SK-N-SH treated with all-trans-retinoic acid at 6 μM for 48 hours (cell line): ENCODE measurements at regions not wholly inside any gene's neighbourhood (a gene's known extent, or its start where the extent isn't known, plus 50 kb on each side); places are given as distances from the start of the nearest gene placed in this dataset.

Experiments used
- ARNTL ChIP-seq: fragments of 450-650 bp; formaldehyde crosslinking; IDR thresholded peaks from 2 replicates; pipeline ENCODE4 v1.5.0; 2020; ENCODE audit warnings: low read depth, mild to moderate bottlenecking, moderate library complexity, borderline replicate concordance
- ESRRG ChIP-seq: fragments of 250-450 bp; sonication (Bioruptor Pico); IDR thresholded peaks from 2 replicates; pipeline ENCODE4 v1.6.1; 2021; ENCODE audit warnings: mild to moderate bottlenecking
- OSR1 ChIP-seq: fragments of 250-450 bp; sonication (Bioruptor Pico); IDR thresholded peaks from 2 replicates; pipeline ENCODE4 v1.8.0; 2022; ENCODE audit warnings: moderate library complexity, mild to moderate bottlenecking, inconsistent platforms
- PPARA ChIP-seq: fragments of 250-450 bp; sonication (Bioruptor Pico); IDR thresholded peaks from 2 replicates; pipeline ENCODE4 v1.5.0; 2020; ENCODE audit warnings: mild to moderate bottlenecking, borderline replicate concordance
- ZC3H10 ChIP-seq: fragments of 250-450 bp; sonication (Bioruptor Pico); IDR thresholded peaks from 2 replicates; pipeline ENCODE4 v1.5.1; 2021; ENCODE audit warnings: mild to moderate bottlenecking, moderate library complexity
- ZFP30 ChIP-seq: fragments of 450-650 bp; formaldehyde crosslinking; IDR thresholded peaks from 2 replicates; pipeline ENCODE4 v1.5.0; 2022; ENCODE audit warnings: mild to moderate bottlenecking, moderate library complexity
- TF ChIP-seq, protein P1 (sequence below): fragments of 250-450 bp; sonication (Bioruptor Pico); IDR thresholded peaks from 2 replicates; pipeline ENCODE4 v1.5.1; 2020; ENCODE audit warnings: low read depth, mild to moderate bottlenecking, moderate library complexity
- TF ChIP-seq, protein P2 (sequence below): fragments of 250-450 bp; sonication (Bioruptor Pico); IDR thresholded peaks from 2 replicates; pipeline ENCODE4 v1.8.0; 2020; ENCODE audit warnings: mild to moderate bottlenecking, moderate library complexity, borderline replicate concordance

DNA sequence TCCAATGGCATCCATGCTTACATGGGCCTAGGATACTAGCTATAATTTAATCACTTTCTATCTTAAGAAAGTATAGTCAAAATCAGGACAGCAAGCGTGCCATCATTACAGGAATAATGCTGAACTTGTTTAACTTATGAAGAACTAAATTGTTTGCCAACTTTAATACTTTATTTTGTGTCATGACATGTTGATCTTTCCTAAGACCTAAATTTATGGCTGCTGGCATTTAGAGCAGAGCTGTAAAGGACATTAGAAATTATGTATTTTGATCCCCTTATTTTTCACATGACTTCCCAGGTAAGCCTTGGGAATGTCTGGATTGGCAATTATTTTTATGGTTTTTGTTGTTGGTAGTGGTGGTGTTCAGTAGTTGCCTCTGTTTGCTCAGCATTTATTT, 920.3 kb upstream of the GOT2 start:
- TF ChIP-seq, protein P1, sequence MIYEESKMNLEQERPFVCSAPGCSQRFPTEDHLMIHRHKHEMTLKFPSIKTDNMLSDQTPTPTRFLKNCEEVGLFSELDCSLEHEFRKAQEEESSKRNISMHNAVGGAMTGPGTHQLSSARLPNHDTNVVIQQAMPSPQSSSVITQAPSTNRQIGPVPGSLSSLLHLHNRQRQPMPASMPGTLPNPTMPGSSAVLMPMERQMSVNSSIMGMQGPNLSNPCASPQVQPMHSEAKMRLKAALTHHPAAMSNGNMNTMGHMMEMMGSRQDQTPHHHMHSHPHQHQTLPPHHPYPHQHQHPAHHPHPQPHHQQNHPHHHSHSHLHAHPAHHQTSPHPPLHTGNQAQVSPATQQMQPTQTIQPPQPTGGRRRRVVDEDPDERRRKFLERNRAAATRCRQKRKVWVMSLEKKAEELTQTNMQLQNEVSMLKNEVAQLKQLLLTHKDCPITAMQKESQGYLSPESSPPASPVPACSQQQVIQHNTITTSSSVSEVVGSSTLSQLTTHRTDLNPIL (CRISPR knock-in tag): no peak
- TF ChIP-seq ARNTL (CRISPR knock-in tag): no peak
- TF ChIP-seq OSR1 (CRISPR knock-in tag): no peak
- TF ChIP-seq PPARA (CRISPR knock-in tag): no peak
- no peak for TF ChIP-seq ESRRG (CRISPR knock-in tag)
- TF ChIP-seq ZC3H10 (CRISPR knock-in tag): no peak
- TF ChIP-seq, protein P2, sequence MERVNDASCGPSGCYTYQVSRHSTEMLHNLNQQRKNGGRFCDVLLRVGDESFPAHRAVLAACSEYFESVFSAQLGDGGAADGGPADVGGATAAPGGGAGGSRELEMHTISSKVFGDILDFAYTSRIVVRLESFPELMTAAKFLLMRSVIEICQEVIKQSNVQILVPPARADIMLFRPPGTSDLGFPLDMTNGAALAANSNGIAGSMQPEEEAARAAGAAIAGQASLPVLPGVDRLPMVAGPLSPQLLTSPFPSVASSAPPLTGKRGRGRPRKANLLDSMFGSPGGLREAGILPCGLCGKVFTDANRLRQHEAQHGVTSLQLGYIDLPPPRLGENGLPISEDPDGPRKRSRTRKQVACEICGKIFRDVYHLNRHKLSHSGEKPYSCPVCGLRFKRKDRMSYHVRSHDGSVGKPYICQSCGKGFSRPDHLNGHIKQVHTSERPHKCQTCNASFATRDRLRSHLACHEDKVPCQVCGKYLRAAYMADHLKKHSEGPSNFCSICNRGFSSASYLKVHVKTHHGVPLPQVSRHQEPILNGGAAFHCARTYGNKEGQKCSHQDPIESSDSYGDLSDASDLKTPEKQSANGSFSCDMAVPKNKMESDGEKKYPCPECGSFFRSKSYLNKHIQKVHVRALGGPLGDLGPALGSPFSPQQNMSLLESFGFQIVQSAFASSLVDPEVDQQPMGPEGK (CRISPR knock-in tag): no peak
- TF ChIP-seq ZFP30 (CRISPR knock-in tag): no peak
